HUES64 (cell line): ENCODE measurements at regions not wholly inside any gene's neighbourhood (a gene's known extent, or its start where the extent isn't known, plus 50 kb on each side); places are given as distances from the start of the nearest gene placed in this dataset.
"Not testable (repeated sequence)": the region's sequence is repeated elsewhere in the genome, so short reads cannot be mapped to it uniquely, and the experiment has no call there.

Experiments used
- H3K27ac ChIP-seq: 2 replicates; pipeline ENCODE4 v1.7.0; 2013; ENCODE audit warnings: low read depth, low read length, inconsistent platforms
- H3K27me3 ChIP-seq: 2 replicates; pipeline ENCODE4 v1.6.1; 2013; ENCODE audit warnings: mild to moderate bottlenecking, low read length; ENCODE audit not compliant: insufficient read depth
- H3K36me3 ChIP-seq: 2 replicates; pipeline ENCODE4 v1.6.1; 2013; ENCODE audit warnings: mild to moderate bottlenecking, low read length; ENCODE audit not compliant: insufficient read depth
- H3K4me1 ChIP-seq: 2 replicates; pipeline ENCODE4 v1.6.1; 2013; ENCODE audit warnings: mild to moderate bottlenecking, low read length, moderate library complexity; ENCODE audit not compliant: insufficient read depth
- H3K4me3 ChIP-seq: 2 replicates; pipeline ENCODE4 v1.5.1; 2013; ENCODE audit warnings: mild to moderate bottlenecking, low read length, moderate library complexity
- H3K9ac ChIP-seq: 2 replicates; pipeline ENCODE4 v1.6.1; 2013; ENCODE audit warnings: mild to moderate bottlenecking, low read depth, low read length
- H3K9me3 ChIP-seq: 2 replicates; pipeline ENCODE4 v1.6.1; 2013; ENCODE audit warnings: low read depth, low read length; ENCODE audit not compliant: insufficient read depth
- WGBS: fragments of 150-250, 120-280 bp; methylation state at CpG from one replicate; pipeline ENCODE4 v1.1.7; 2013; ENCODE audit warnings: missing lambda C conversion rate; 5-methylcytosine and 5-hydroxymethylcytosine counted together

- Histone ChIP-seq H3K36me3 (no peaks in the 10 kb centered on the region), H3K27me3 (no peaks in the 10 kb centered on the region), H3K9me3 (no peaks in the 10 kb centered on the region), H3K4me1 (no peaks in the 10 kb centered on the region), H3K9ac (no peak overlapping the region), H3K27ac (no peak overlapping the region), H3K4me3 (no peak overlapping the region)
- WGBS = 100% methylated on average over 1 of the region's 2 CpGs
Measured at GRCh38 chr15:95141486-95141885, 910.1 kb downstream of the MCTP2 start.

- Histone ChIP-seq H3K9me3 (no peaks in the 10 kb centered on the region), H3K9ac (no peak overlapping the region), H3K36me3 (no peaks in the 10 kb centered on the region), H3K27ac (no peak overlapping the region), H3K4me1 (no peaks in the 10 kb centered on the region), H3K27me3 (no peaks in the 10 kb centered on the region), H3K4me3 (no peak overlapping the region)
- WGBS = 96% methylated on average over 1 of the region's 1 CpG
Measured at GRCh38 chr15:95142531-95142930, 911.2 kb downstream of the MCTP2 start.

GRCh38 chr15:95146481-95146880, 915.1 kb downstream of the MCTP2 start:
- WGBS = 97% methylated on average over 5 of the region's 5 CpGs
- H3K36me3 ChIP-seq = no peaks in the 10 kb centered on the region
- no peaks in the 10 kb centered on the region for H3K27me3 ChIP-seq
- no peaks in the 10 kb centered on the region for H3K4me1 ChIP-seq
- H3K9me3 ChIP-seq = 0 out of 2 replicates have a peak, but pooled peaks cover 2% of the 10 kb centered on the region
- no peak overlapping the region for H3K9ac ChIP-seq
- H3K4me3 ChIP-seq = no peak overlapping the region
- H3K27ac ChIP-seq = no peak overlapping the region

GRCh38 chr15:95148183-95148582, 916.8 kb downstream of the MCTP2 start:
- Histone ChIP-seq H3K4me3 (no peak overlapping the region), H3K36me3 (no peaks in the 10 kb centered on the region), H3K9ac (no peak overlapping the region), H3K9me3 (0 out of 2 replicates have a peak, but pooled peaks cover 4% of the 10 kb centered on the region), H3K27ac (no peak overlapping the region), H3K27me3 (no peaks in the 10 kb centered on the region), H3K4me1 (no peaks in the 10 kb centered on the region)
- WGBS = 94% methylated on average over 2 of the region's 2 CpGs

GRCh38 chr15:95149036-95149435, 917.7 kb downstream of the MCTP2 start:
- H3K4me3 ChIP-seq = no peak overlapping the region
- WGBS = 89% methylated on average over 3 of the region's 3 CpGs
- no peaks in the 10 kb centered on the region for H3K27me3 ChIP-seq
- no peaks in the 10 kb centered on the region for H3K36me3 ChIP-seq
- H3K4me1 ChIP-seq = no peaks in the 10 kb centered on the region
- H3K9me3 ChIP-seq = 0 out of 2 replicates have a peak, but pooled peaks cover 4% of the 10 kb centered on the region
- H3K27ac ChIP-seq = no peak overlapping the region
- no peak overlapping the region for H3K9ac ChIP-seq

- H3K36me3 ChIP-seq = no peaks in the 10 kb centered on the region
- H3K27ac ChIP-seq = no peak overlapping the region
- no peaks in the 10 kb centered on the region for H3K27me3 ChIP-seq
- H3K9ac ChIP-seq = no peak overlapping the region
- no peak overlapping the region for H3K4me3 ChIP-seq
- 0 out of 2 replicates have a peak, but pooled peaks cover 4% of the 10 kb centered on the region for H3K9me3 ChIP-seq
- H3K4me1 ChIP-seq = no peaks in the 10 kb centered on the region
Measured at GRCh38 chr15:95149771-95150170, 918.4 kb downstream of the MCTP2 start.

GRCh38 chr15:95150466-95150865, 919.1 kb downstream of the MCTP2 start:
- 97% methylated on average over 10 of the region's 10 CpGs for WGBS
- H3K4me1 ChIP-seq = no peaks in the 10 kb centered on the region
- no peaks in the 10 kb centered on the region for H3K27me3 ChIP-seq
- no peak overlapping the region for H3K27ac ChIP-seq
- no peak overlapping the region for H3K9ac ChIP-seq
- no peak overlapping the region for H3K4me3 ChIP-seq
- 0 out of 2 replicates have a peak, but pooled peaks cover 6% of the 10 kb centered on the region for H3K9me3 ChIP-seq
- H3K36me3 ChIP-seq = no peaks in the 10 kb centered on the region

- H3K4me1 ChIP-seq = no peaks in the 10 kb centered on the region
- no peak overlapping the region for H3K9ac ChIP-seq
- no peaks in the 10 kb centered on the region for H3K36me3 ChIP-seq
- 85% methylated on average over 1 of the region's 1 CpG for WGBS
- H3K4me3 ChIP-seq = no peak overlapping the region
- no peaks in the 10 kb centered on the region for H3K27me3 ChIP-seq
- H3K27ac ChIP-seq = no peak overlapping the region
- H3K9me3 ChIP-seq = peaks cover 9% of the 10 kb centered on the region; the same call in 1 of the 2 replicates
Measured at GRCh38 chr15:95152741-95153140, 921.4 kb downstream of the MCTP2 start.

GRCh38 chr15:95153201-95153600, 921.8 kb downstream of the MCTP2 start:
- H3K27me3 ChIP-seq, H3K9ac ChIP-seq, H3K9me3 ChIP-seq, H3K4me1 ChIP-seq, H3K27ac ChIP-seq, H3K4me3 ChIP-seq, H3K36me3 ChIP-seq: not testable (repeated sequence)
- WGBS = 95% methylated on average over 2 of the region's 2 CpGs

GRCh38 chr15:95160316-95160715, 929.0 kb downstream of the MCTP2 start:
- 74% methylated on average over 4 of the region's 4 CpGs for WGBS

GRCh38 chr15:95162069-95162468, 930.7 kb downstream of the MCTP2 start:
- 79% methylated on average over 3 of the region's 3 CpGs for WGBS
- Histone ChIP-seq H3K9me3 (no peaks in the 10 kb centered on the region), H3K4me3 (no peak overlapping the region), H3K27me3 (no peaks in the 10 kb centered on the region), H3K36me3 (no peaks in the 10 kb centered on the region), H3K4me1 (no peaks in the 10 kb centered on the region), H3K9ac (no peak overlapping the region), H3K27ac (no peak overlapping the region)

More at GRCh38 chr15:95160316-95160715, 929.0 kb downstream of the MCTP2 start:
- H3K36me3 ChIP-seq = no peaks in the 10 kb centered on the region
- peaks cover 3% of the 10 kb centered on the region; the same call in 1 of the 2 replicates for H3K9me3 ChIP-seq
- no peak overlapping the region for H3K4me3 ChIP-seq
- H3K9ac ChIP-seq = no peak overlapping the region
- no peaks in the 10 kb centered on the region for H3K27me3 ChIP-seq
- no peaks in the 10 kb centered on the region for H3K4me1 ChIP-seq
- no peak overlapping the region for H3K27ac ChIP-seq

- H3K27ac ChIP-seq = no peak overlapping the region
- no peaks in the 10 kb centered on the region for H3K9me3 ChIP-seq
- no peaks in the 10 kb centered on the region for H3K4me1 ChIP-seq
Measured at GRCh38 chr15:95162531-95162930, 931.2 kb downstream of the MCTP2 start.

More at GRCh38 chr15:95162531-95162930, 931.2 kb downstream of the MCTP2 start:
- no peak overlapping the region for H3K9ac ChIP-seq
- H3K36me3 ChIP-seq = no peaks in the 10 kb centered on the region
- no peak overlapping the region for H3K4me3 ChIP-seq
- H3K27me3 ChIP-seq = no peaks in the 10 kb centered on the region
